Hypothalamus (tissue), 51 donors: ENCODE measurements at regions not wholly inside any gene's neighbourhood (a gene's known extent, or its start where the extent isn't known, plus 50 kb on each side); places are given as distances from the start of the nearest gene placed in this dataset.
"Not testable (repeated sequence)": the region's sequence is repeated elsewhere in the genome, so short reads cannot be mapped to it uniquely, and the experiment has no call there.

Experiments used
- DNase-seq, 51 donors: peaks; one replicate each; lab custom pipeline; 2025; lab: John Stamatoyannopoulos, UW

GRCh38 chr11:97471480-97471879, 1081.7 kb downstream of the JRKL start:
- DNase-seq: no peak

- DNase-seq: no peak
These were observed 1097.6 kb downstream of the JRKL start for GRCh38 chr11:97487387-97487786.

- no peak for DNase-seq
These were observed 1109.1 kb downstream of the JRKL start for GRCh38 chr11:97498891-97499290.

- DNase-seq: no peak
These were observed 1112.4 kb downstream of the JRKL start for GRCh38 chr11:97502201-97502600.

- DNase-seq: no peak
These were observed 1116.4 kb downstream of the JRKL start for GRCh38 chr11:97506076-97506759.

GRCh38 chr11:97514446-97514845, 1124.6 kb downstream of the JRKL start:
- DNase-seq: no peak

- no peak for DNase-seq
These were observed 1126.9 kb downstream of the JRKL start for GRCh38 chr11:97516688-97517087.

- DNase-seq: no peak
These were observed 1135.5 kb downstream of the JRKL start for GRCh38 chr11:97525273-97525672.

GRCh38 chr11:97537407-97538150, 1147.8 kb downstream of the JRKL start:
- no peak for DNase-seq

GRCh38 chr11:97544431-97544830, 1154.6 kb downstream of the JRKL start:
- DNase-seq: no peak

GRCh38 chr11:97548280-97548679, 1158.5 kb downstream of the JRKL start:
- DNase-seq: no peak

- no peak for DNase-seq
These were observed 1167.6 kb downstream of the JRKL start for GRCh38 chr11:97557399-97557798.

- DNase-seq: no peak
These were observed 1178.0 kb downstream of the JRKL start for GRCh38 chr11:97567801-97568200.

GRCh38 chr11:97570636-97571035, 1180.8 kb downstream of the JRKL start:
- no peak for DNase-seq

- not testable (repeated sequence) for DNase-seq
These were observed 1184.0 kb downstream of the JRKL start for GRCh38 chr11:97573771-97574170.

- DNase-seq: no peak
These were observed 1185.3 kb downstream of the JRKL start for GRCh38 chr11:97574976-97575665.

GRCh38 chr11:97607291-97608000, 1217.6 kb downstream of the JRKL start:
- DNase-seq: no peak

GRCh38 chr11:97610000-97610399, 1220.2 kb downstream of the JRKL start:
- no peak for DNase-seq

- no peak for DNase-seq
These were observed 1221.0 kb downstream of the JRKL start for GRCh38 chr11:97610854-97611253.

GRCh38 chr11:97611345-97611744, 1221.5 kb downstream of the JRKL start:
- DNase-seq: no peak

GRCh38 chr11:97614606-97615005, 1224.8 kb downstream of the JRKL start:
- DNase-seq: no peak
